Activated CD8-positive, alpha-beta memory T cell treated with anti-CD3 and anti-CD28 coated beads, Interleukin-2, amount 10 ng/mL, durations not matched to agents 7 days and 5 days (primary cell): ENCODE measurements at regions not wholly inside any gene's neighbourhood (a gene's known extent, or its start where the extent isn't known, plus 50 kb on each side); places are given as distances from the start of the nearest gene placed in this dataset.

Experiments
- ATAC-seq: fragments of 150-1000 bp; cut with Tn5 transposase; one replicate; pipeline ENCODE4 v1.10.0; 2021; ENCODE audit warnings: moderate library complexity
- CTCF ChIA-PET: fragments of 350-600 bp; sonication (Branson Sonifier 250); formaldehyde crosslinking; loops from one replicate; lab custom pipeline; 2021; ENCODE audit warnings: antibody characterized with exemption; lab: Charles Lee
- DNase-seq: peaks from one replicate; pipeline ENCODE4 v3.0.0-alpha.2; 2020
- H3K27ac Mint-ChIP-seq: one replicate; pipeline ENCODE4 v1.8.0; 2021; ENCODE audit warnings: mild to moderate bottlenecking, mixed read lengths
- H3K27me3 Mint-ChIP-seq: one replicate; pipeline ENCODE4 v1.8.0; 2021; ENCODE audit warnings: mixed read lengths
- H3K36me3 Mint-ChIP-seq: one replicate; pipeline ENCODE4 v1.8.0; 2021; ENCODE audit warnings: mild to moderate bottlenecking, mixed read lengths
- H3K4me1 Mint-ChIP-seq: one replicate; pipeline ENCODE4 v1.8.0; 2021; ENCODE audit warnings: mixed read lengths
- H3K4me3 Mint-ChIP-seq: one replicate; pipeline ENCODE4 v1.8.0; 2021; ENCODE audit warnings: mild to moderate bottlenecking, moderate library complexity, mixed read lengths
- H3K9me3 Mint-ChIP-seq: one replicate; pipeline ENCODE4 v1.8.0; 2022; ENCODE audit warnings: low read depth, mixed read lengths

DNA sequence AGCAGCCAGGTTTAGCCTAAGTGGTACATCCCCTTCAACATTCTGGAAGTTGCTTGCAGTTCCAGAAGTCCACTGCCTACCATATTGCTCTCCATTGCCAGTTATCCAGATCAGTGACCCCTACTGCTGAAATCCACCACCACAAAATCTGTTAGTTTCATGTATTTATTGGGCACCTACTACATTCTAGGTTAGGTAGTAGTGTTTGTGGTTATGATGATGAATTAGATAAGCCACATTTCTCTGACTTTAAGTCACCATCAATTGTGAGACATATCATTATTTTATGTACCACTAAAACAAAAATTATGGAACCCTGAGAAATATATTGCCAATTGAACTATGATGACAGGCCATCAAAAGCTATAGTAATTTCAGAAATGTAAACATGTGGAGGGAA is 139.5 kb upstream of the PKDCC start:
- Mint-ChIP-seq H3K27me3 (peaks cover 67% of the 10 kb centered on the region), H3K4me3 (no peak overlapping the region), H3K36me3 (no peaks in the 10 kb centered on the region), H3K27ac (no peak overlapping the region), H3K9me3 (no peaks in the 10 kb centered on the region), H3K4me1 (peaks cover 19% of the 10 kb centered on the region)
- ATAC-seq (no peak), DNase-seq (no peak)
- CTCF ChIA-PET = interaction anchor here (1.1 kb wide), 1 partner anchor 11 kb away, joined by 3 read pairs; no protein-coding TSS in a partner anchor

DNA sequence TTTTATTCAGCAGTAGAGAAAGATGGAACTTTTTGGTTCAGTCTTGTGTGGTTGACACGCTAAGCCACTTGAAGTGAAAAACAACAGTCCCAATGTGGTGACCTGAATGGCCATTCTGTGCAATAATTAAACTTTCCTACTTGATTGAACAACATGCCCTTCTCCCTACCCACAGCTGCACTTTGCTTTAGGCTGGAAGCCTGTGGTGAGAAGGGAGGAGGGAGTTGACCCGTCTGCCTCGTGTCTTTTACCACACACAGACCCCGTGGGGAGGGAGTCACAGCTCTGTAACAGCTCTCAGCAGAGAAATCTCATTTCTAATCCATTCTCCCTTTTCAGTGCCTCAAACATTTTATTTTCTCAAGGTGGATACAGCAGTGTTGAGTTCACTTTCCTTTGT is 138.2 kb upstream of the PKDCC start:
- Mint-ChIP-seq H3K36me3 (no peaks in the 10 kb centered on the region), H3K9me3 (no peaks in the 10 kb centered on the region), H3K27ac (no peak overlapping the region), H3K4me1 (peaks cover 19% of the 10 kb centered on the region), H3K4me3 (no peak overlapping the region), H3K27me3 (peaks cover 64% of the 10 kb centered on the region)
- CTCF ChIA-PET = no interaction called here
- DNase-seq (no peak), ATAC-seq (no peak)

DNA sequence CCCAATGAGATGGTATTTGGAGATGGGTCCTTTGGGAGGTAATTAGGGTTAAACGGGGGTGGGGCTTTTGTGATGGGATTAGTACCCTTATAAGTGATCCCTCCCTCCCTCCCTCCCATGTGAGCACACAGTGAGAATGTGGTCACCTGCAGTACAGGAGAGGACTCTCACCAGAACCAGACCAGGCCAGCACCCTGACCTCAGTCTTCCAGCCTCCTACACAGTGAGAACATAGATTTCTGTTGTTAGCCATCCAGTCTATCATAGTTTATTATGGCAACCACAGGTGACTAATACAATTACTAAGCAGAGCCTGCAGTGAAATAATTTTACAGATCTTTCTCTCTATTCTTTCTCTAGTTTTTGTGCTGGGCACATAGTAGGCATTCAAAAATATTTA is 137.7 kb upstream of the PKDCC start:
- H3K4me1 Mint-ChIP-seq = peaks cover 19% of the 10 kb centered on the region
- H3K4me3 Mint-ChIP-seq = no peak overlapping the region
- H3K9me3 Mint-ChIP-seq = no peaks in the 10 kb centered on the region
- DNase-seq = no peak
- CTCF ChIA-PET = no interaction called here
- H3K36me3 Mint-ChIP-seq = no peaks in the 10 kb centered on the region
- H3K27ac Mint-ChIP-seq = no peak overlapping the region
- H3K27me3 Mint-ChIP-seq = peaks cover 65% of the 10 kb centered on the region
- no peak for ATAC-seq

DNA sequence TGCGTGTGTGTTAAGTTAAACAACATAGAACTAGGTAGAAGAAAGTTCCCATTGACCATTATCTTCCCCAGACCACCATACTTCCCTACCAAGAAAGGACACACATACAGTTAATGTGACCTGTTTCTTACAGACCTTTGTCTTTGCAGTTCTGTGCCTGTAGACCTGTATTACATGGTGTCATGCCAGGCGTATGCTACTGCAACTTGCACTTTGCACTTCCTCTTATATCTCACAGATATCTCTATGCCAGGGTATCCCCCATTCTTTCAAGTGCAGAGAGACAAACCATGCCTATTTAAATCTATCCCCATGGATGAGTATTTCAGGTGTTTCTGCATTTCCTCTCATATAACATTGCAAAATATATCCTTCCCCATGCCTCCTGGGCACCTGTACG is 136.8 kb upstream of the PKDCC start:
- no peak overlapping the region for H3K4me3 Mint-ChIP-seq
- H3K27ac Mint-ChIP-seq = no peak overlapping the region
- peaks cover 19% of the 10 kb centered on the region for H3K4me1 Mint-ChIP-seq
- H3K27me3 Mint-ChIP-seq = peaks cover 61% of the 10 kb centered on the region
- DNase-seq = no peak
- no peak for ATAC-seq
- CTCF ChIA-PET = no interaction called here
- H3K36me3 Mint-ChIP-seq = no peaks in the 10 kb centered on the region
- H3K9me3 Mint-ChIP-seq = no peaks in the 10 kb centered on the region

DNA sequence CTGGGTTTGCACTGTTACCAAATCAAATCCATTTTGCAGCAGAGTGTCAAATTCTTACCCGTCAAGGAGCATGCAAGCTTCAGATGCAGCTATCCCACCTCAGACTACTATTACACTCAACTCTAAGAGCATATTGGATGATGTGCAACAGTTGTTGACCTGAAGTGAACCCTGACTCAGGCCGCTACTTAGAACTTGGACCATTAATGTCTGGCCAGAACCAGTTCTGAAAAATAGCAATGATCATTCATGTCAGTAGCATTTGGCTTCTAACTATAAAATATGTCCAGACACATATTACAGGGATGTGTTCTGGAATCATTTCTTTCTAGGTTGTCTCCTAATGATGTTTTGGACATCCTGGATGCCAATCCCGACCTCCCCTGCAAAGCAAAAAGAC is 135.5 kb upstream of the PKDCC start:
- CTCF ChIA-PET = no interaction called here
- Mint-ChIP-seq H3K4me3 (no peak overlapping the region), H3K27me3 (peaks cover 62% of the 10 kb centered on the region), H3K9me3 (no peaks in the 10 kb centered on the region), H3K4me1 (peaks cover 19% of the 10 kb centered on the region), H3K36me3 (no peaks in the 10 kb centered on the region), H3K27ac (no peak overlapping the region)
- no peak for ATAC-seq
- no peak for DNase-seq

DNA sequence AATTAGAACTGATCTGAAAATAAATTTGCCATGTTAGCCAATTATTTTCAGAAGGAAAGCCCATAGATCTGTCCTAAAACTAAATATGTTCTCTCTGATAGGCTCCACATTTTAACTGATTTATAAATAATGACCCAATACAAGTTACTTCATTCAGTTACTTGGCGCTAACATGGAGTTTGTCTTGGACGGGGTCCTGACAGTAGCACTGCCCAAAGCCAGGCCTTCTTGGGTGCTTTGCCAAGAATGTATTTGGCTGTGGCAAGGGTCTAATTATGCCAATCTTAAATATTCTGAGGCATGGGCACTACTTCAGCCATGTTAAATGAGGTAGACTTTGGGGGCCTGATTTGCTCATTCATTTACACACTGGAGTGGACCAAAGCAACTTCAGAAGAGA is 135.0 kb upstream of the PKDCC start:
- CTCF ChIA-PET = no interaction called here
- no peak for ATAC-seq
- no peaks in the 10 kb centered on the region for H3K36me3 Mint-ChIP-seq

DNA sequence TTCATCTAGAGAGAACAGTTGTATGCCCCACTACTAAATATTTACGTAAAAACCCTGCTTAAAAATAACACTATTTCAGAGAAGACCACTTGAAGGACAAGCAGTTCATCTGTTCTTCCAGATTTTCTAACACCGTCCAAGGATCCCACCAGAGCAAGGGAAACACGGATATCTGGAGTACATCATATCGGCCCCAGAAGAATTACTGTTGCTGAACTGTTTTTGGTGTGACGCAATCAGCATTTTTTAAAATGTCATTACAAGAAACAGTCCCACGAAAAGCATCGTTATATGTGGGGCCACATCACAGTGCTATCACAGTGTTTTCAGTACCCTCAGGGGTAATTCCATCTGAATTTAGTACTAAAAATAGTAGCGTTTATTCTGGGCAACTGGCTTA is 134.5 kb upstream of the PKDCC start:
- Mint-ChIP-seq H3K4me3 (no peak overlapping the region), H3K4me1 (peaks cover 9% of the 10 kb centered on the region), H3K36me3 (no peaks in the 10 kb centered on the region), H3K9me3 (no peaks in the 10 kb centered on the region), H3K27ac (no peak overlapping the region), H3K27me3 (peaks cover 57% of the 10 kb centered on the region)
- DNase-seq (no peak), ATAC-seq (no peak)
- CTCF ChIA-PET = no interaction called here

More for the DNA sequence above, 135.0 kb upstream of the PKDCC start:
- H3K4me3 Mint-ChIP-seq = no peak overlapping the region
- H3K4me1 Mint-ChIP-seq = peaks cover 14% of the 10 kb centered on the region
- no peak for DNase-seq
- peaks cover 61% of the 10 kb centered on the region for H3K27me3 Mint-ChIP-seq
- no peak overlapping the region for H3K27ac Mint-ChIP-seq
- H3K9me3 Mint-ChIP-seq = no peaks in the 10 kb centered on the region

DNA sequence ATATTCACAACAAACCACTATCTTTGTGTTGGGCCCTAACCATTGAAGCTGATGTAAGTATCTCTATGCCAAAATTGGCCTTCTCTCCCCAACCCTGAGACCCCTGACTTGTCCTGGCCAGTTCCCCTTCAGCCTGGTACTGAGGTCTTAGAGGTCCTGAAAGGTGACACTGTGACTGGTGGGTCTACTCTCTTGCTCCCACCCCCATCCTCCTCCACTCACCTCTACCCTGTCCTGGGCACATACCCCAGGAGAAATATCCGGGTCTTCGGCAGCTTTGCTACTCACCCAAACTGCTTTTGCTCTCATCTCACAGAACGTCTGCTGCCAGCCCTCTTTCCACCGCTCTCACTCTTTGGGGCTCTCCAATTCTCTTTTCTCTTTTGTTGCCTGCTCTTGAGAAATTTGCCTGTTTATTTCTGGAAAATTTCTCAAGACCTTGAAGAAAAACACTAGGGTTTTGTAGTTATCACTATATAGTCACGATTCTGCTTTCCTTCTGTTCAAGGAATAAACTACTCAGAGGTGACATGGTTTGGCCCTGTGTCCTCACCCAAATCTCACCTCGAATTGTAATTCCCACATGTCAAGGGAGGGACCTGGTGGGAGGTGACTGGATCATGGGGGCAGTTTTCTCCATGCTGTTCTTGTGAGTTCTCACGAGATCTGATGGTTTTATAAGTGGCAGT is 133.8 kb upstream of the PKDCC start:
- no peak for ATAC-seq
- Mint-ChIP-seq H3K27ac (no peak overlapping the region), H3K9me3 (no peaks in the 10 kb centered on the region), H3K4me3 (no peak overlapping the region), H3K36me3 (no peaks in the 10 kb centered on the region), H3K27me3 (peaks cover 51% of the 10 kb centered on the region), H3K4me1 (peaks cover 4% of the 10 kb centered on the region)
- CTCF ChIA-PET = no interaction called here
- DNase-seq = no peak

DNA sequence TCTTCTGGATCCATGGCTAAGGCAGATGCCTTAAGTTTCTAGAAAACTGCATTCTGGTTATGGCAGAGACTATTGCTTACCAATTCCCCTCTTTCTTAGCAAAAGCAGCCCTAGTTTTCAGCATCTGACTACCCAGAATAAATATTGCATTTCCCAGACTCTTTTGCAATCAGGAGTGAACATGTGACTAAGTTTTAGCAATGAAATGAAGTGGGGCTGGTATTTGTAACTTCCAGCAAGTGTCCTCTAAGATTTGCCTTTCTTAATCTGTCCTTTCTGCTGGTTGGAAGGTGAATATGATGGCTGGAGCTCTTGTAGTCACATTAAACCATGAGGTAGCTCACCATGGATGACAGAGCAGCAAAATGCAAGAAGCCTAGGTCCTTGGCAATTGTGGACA is 132.9 kb upstream of the PKDCC start:
- no peak overlapping the region for H3K4me3 Mint-ChIP-seq
- H3K36me3 Mint-ChIP-seq = no peaks in the 10 kb centered on the region
- H3K27me3 Mint-ChIP-seq = peaks cover 44% of the 10 kb centered on the region
- DNase-seq = no peak
- no peaks in the 10 kb centered on the region for H3K9me3 Mint-ChIP-seq
- ATAC-seq = no peak
- CTCF ChIA-PET = no interaction called here
- no peak overlapping the region for H3K27ac Mint-ChIP-seq
- no peaks in the 10 kb centered on the region for H3K4me1 Mint-ChIP-seq

DNA sequence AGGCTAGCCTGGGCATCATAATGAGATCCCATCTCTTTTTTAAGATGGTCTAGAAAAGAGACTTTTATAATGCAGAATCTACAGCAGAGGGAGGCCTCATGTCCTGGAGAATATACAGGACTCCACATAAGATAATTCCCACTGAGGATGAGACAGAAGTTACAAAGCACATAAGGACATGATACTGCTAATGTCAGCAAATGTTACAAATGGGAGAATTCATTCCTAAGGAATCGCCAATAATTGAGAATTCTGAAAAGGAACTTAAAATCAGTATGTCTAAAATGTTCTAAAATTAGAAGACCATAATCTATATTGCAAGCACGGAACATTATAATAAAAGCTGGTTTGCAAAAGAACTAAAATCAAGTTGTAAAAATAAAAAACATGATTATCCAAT is 131.6 kb upstream of the PKDCC start:
- CTCF ChIA-PET = no interaction called here
- H3K4me1 Mint-ChIP-seq = no peaks in the 10 kb centered on the region
- ATAC-seq = no peak
- no peak for DNase-seq
- no peak overlapping the region for H3K4me3 Mint-ChIP-seq
- no peaks in the 10 kb centered on the region for H3K9me3 Mint-ChIP-seq
- H3K27ac Mint-ChIP-seq = no peak overlapping the region
- H3K27me3 Mint-ChIP-seq = peaks cover 41% of the 10 kb centered on the region
- H3K36me3 Mint-ChIP-seq = no peaks in the 10 kb centered on the region

DNA sequence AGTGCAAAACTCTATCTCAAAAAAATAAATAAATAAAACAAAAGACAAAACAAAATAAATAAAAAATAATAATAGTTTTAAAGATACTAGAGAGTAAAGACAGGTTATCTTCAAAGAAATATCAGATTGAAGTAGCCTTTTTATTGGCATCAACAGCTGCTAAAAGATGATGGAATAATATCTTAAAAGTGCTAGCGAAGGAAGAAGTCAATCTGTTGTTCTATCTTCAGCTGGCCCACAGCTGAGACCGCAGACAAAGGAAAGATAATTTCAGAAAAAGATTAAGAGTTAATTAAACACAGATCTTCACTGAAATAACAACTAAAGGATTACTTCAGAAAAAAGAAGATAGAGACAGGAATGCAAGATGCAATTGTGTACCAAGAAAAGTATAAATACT is 130.2 kb upstream of the PKDCC start:
- Mint-ChIP-seq H3K9me3 (no peaks in the 10 kb centered on the region), H3K27me3 (peaks cover 43% of the 10 kb centered on the region), H3K27ac (no peak overlapping the region), H3K4me3 (no peak overlapping the region), H3K36me3 (no peaks in the 10 kb centered on the region), H3K4me1 (no peaks in the 10 kb centered on the region)
- no peak for ATAC-seq
- no peak for DNase-seq
- CTCF ChIA-PET = interaction anchor here (1.2 kb wide), 1 partner anchor 48 kb away, joined by 3 read pairs; no protein-coding TSS in a partner anchor

DNA sequence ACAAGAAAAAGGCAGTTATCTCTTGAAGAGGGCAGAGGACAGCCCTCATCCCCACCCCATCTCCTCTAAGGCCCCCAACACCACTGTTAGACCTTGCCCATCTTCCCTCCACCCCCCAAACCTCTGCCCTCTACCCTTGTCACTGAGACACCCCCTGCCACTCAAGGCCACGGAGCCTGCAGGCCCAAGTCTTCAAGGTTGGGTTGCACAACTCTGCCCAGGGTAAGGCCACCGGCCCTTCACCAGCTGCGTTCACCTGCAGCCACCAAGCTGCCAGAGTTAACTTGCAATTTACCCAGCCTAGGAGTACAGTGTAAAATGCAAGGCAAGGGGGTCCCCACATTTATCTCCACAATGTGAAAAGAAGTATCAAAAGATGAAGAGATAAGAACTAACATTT is 128.7 kb upstream of the PKDCC start:
- Mint-ChIP-seq H3K9me3 (no peaks in the 10 kb centered on the region), H3K4me1 (no peaks in the 10 kb centered on the region), H3K27me3 (peaks cover 38% of the 10 kb centered on the region), H3K4me3 (no peak overlapping the region), H3K27ac (no peak overlapping the region), H3K36me3 (no peaks in the 10 kb centered on the region)
- ATAC-seq = no peak
- CTCF ChIA-PET = no interaction called here
- DNase-seq = no peak

DNA sequence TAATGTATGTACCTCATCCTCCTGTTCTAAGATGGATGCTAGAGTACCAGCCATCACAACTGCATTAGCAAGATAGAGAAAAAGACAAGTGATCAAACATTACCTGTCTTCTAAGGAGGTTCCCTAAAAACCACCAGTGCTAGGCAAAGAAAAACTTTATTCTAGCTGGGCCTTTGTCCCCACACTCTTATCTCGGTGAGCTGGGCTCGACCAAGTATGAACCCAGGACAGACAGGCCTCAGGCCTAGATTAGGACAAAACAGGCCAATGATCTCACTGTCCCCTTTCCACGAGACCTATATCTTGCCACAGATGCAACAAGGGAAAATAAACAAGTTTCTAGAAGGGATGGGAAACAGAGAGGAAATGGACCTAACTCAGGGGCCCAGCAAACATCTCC is 127.6 kb upstream of the PKDCC start:
- Mint-ChIP-seq H3K27me3 (peaks cover 29% of the 10 kb centered on the region), H3K36me3 (no peaks in the 10 kb centered on the region), H3K9me3 (no peaks in the 10 kb centered on the region), H3K4me3 (no peak overlapping the region), H3K4me1 (no peaks in the 10 kb centered on the region), H3K27ac (no peak overlapping the region)
- ATAC-seq (no peak), DNase-seq (no peak)
- CTCF ChIA-PET = interaction anchor here (1.5 kb wide), 1 partner anchor 11 kb away, joined by 4 read pairs; no protein-coding TSS in a partner anchor

DNA sequence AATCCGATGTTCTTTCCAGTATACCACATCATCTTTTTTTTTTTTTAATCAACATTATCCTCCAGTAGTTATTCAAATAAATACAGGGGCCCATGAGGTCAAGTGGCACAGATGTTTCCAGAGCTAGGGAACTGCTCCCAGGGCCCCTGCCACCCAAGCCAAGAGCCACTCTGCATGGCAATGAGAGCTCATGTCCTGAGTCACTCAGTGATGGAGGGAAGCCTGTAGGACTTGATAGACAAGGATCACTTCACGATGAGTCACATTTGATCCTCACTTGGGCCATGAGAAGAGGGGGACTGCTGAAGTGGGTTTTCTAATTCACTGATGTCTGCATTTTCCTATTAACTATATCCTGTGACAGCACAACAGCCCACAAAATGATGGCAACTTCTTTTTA is 127.0 kb upstream of the PKDCC start:
- ATAC-seq (no peak), DNase-seq (no peak)
- Mint-ChIP-seq H3K27ac (no peak overlapping the region), H3K4me3 (no peak overlapping the region), H3K4me1 (no peaks in the 10 kb centered on the region), H3K36me3 (no peaks in the 10 kb centered on the region), H3K9me3 (peaks cover 2% of the 10 kb centered on the region), H3K27me3 (peaks cover 25% of the 10 kb centered on the region)
- CTCF ChIA-PET = interaction anchor here (1.5 kb wide), 1 partner anchor 10 kb away, joined by 4 read pairs; no protein-coding TSS in a partner anchor
